AG09319 (cell line): ENCODE measurements at regions not wholly inside any gene's neighbourhood (a gene's known extent, or its start where the extent isn't known, plus 50 kb on each side); places are given as distances from the start of the nearest gene placed in this dataset.

ENCODE experiments used
- DNase-seq: peaks from one replicate; pipeline ENCODE4 v3.0.0-alpha.2; 2010; ENCODE audit warnings: low read depth; ENCODE audit errors: extremely low read depth
- TF ChIP-seq, protein P1 (sequence below): IDR thresholded peaks from 2 replicates; pipeline ENCODE4 v1.5.1; 2011; ENCODE audit warnings: low read depth, mild to moderate bottlenecking, inconsistent platforms, low read length, moderate library complexity

DNA sequence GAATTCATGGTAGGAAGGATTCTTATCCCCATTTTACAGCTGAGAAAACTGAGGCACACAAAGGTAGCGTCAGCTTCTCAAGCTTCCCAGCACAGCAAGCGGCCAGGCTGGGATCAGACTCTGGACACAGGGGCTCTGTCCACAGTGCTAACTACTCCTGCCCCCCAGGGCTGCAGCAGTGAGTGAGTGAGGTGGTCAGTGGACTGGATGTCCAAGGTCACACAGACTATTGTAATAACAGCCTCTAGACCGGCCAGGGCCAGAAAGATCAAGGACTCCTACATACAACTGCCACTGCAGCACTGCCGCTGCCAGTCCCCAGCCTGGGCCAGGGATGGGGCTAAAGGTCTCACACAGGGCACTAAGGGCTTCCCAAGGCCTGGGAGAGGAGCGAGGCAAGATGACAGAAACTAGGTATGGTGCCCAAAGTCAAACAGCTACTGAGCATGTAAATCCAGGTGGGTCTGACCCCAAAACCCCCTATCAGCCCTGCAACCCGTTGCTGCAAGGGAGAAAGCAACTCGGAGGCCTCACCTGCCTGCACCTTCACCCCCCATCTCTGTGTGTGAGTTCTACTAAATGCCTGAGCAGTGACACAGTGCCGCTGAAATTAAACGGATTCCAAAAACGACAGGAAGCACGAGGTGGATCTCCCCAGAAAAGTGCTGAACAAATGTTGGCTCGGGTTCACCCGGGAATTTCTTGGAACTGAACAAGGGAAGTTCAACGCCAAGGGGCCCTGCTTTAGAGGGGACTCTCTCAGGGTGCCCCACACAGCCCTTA lies 161.8 kb upstream of the GRK3 start:
- TF ChIP-seq, protein P1, sequence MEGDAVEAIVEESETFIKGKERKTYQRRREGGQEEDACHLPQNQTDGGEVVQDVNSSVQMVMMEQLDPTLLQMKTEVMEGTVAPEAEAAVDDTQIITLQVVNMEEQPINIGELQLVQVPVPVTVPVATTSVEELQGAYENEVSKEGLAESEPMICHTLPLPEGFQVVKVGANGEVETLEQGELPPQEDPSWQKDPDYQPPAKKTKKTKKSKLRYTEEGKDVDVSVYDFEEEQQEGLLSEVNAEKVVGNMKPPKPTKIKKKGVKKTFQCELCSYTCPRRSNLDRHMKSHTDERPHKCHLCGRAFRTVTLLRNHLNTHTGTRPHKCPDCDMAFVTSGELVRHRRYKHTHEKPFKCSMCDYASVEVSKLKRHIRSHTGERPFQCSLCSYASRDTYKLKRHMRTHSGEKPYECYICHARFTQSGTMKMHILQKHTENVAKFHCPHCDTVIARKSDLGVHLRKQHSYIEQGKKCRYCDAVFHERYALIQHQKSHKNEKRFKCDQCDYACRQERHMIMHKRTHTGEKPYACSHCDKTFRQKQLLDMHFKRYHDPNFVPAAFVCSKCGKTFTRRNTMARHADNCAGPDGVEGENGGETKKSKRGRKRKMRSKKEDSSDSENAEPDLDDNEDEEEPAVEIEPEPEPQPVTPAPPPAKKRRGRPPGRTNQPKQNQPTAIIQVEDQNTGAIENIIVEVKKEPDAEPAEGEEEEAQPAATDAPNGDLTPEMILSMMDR, result no peak
- no peak for DNase-seq

- no peak for DNase-seq
- TF ChIP-seq, protein P1, result no peak
Measured at GRCh38 chr22:25403284-25403810, 161.1 kb upstream of the GRK3 start.

DNA sequence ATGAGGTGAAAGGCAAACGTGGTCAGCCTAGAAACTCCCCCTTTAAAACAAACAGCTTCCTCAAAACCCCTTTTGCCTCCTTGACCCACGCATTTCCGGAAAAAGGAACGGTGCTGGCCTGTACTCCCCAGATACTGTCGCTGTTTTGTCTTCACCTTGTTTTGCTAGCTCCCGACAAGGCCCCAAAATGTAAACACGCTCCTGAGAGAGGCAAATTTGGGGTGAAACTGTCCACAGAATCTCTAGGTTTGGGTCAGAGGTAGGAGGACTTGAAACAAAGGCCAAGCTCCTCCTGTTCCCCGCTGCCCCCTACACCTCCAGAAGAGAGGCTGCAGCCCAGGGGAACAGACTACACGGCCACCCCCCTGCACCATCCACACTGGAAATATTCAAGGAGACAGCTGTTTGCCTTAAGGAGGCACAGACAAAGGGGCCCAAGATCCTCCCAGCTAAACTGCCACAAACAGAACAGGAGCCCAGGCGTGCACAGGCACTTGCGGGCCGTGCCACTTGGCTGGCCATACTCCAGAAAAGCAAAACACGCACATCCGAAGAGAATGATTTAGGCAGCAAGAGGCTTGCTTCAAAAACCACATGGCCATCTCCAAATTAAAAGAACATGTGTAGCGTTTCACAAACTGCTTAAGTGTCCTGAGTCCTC lies 160.5 kb upstream of the GRK3 start:
- peak; percentile 50 for DNase-seq
- TF ChIP-seq, protein P1, result no peak

- DNase-seq, result no peak
- TF ChIP-seq, protein P1, result no peak
Measured at GRCh38 chr22:25404556-25404927, 159.9 kb upstream of the GRK3 start.

GRCh38 chr22:25404928-25405816 lies 159.3 kb upstream of the GRK3 start:
- DNase-seq, result peak; percentile 24
- TF ChIP-seq, protein P1, result no peak

GRCh38 chr22:25405841-25406509 lies 158.5 kb upstream of the GRK3 start:
- no peak for DNase-seq
- TF ChIP-seq, protein P1, result no peak
